D341Med (cell line): ENCODE measurements at regions not wholly inside any gene's neighbourhood (a gene's known extent, or its start where the extent isn't known, plus 50 kb on each side); places are given as distances from the start of the nearest gene placed in this dataset.
"Not testable (repeated sequence)": the region's sequence is repeated elsewhere in the genome, so short reads cannot be mapped to it uniquely, and the experiment has no call there.

Source experiments
- DNase-seq: peaks from one replicate; pipeline ENCODE4 v3.0.0; 2012; ENCODE audit warnings: low spot score

DNA sequence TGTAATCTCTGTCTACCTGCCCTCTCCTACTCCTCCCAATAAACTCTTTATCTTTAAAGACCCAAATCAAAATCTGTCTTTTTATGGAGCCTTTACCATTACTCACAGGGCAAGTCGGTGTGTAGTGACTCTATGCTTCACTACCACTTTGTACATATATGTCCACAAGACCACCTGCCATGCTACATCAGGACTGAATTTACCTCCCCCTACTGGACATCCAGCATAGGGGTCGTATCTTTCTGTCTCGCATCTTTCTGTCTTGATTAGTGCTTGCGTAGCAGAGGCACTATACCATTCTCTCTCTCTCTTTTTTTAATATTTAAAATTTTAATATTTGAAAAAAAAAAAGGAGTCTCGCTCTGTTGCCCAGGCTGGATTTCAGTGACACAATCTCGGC lies 587.5 kb downstream of the SOX5 start:
- no peak for DNase-seq

DNA sequence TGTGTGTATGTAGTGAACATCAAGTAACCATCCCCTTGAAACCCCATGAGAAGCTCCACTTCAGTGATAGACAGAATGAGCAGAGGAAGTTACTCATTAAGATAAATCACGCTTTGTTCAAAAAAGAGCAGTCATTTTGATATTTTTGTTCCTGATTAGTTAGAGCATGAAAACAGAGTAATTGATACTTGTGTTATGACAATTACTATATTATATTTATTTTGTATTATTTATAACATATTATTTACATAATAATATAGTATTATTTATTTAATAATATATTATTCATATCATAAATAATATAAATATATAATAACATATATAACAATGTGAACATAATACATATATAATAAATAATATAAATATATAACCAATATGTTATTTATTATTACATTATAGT lies 580.9 kb downstream of the SOX5 start:
- DNase-seq: no peak

DNA sequence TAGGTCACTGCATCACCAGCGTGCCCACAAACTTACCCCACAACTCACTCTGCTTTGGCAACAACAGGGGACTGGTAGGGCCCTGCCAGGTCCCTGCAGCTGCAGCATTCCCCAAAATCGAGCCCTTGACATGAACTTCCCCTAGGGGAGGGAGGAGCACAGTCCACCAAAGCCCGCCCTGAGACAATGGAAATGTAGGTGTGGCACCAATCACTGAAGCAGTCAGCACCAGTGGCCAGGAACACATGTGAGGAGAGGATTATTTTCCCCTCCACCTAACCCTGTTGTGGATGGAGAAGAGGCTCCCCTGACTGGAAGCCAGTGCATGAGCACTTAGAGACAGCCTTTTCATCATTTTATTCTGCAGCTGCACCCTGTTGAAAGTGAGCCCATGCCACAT lies 573.8 kb downstream of the SOX5 start:
- no peak for DNase-seq

DNA sequence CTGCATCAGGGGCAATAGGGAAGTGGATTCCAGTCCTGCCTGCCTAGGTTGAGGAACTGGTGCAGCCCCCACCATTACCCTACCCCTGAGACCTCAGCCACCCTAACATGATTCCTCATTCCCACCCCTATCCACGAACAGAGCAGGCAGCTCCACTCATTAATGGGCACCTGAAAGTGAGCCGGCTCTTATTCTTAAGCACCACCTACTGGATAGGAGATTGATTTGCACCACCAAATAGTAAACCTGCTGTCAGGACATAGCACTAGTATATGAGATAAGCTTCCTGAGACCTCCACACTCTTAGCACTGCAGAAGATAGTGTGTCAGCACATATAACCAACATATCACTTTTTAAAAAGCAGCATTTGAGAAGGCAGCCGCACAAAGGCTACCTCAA lies 573.2 kb downstream of the SOX5 start:
- no peak for DNase-seq

DNA sequence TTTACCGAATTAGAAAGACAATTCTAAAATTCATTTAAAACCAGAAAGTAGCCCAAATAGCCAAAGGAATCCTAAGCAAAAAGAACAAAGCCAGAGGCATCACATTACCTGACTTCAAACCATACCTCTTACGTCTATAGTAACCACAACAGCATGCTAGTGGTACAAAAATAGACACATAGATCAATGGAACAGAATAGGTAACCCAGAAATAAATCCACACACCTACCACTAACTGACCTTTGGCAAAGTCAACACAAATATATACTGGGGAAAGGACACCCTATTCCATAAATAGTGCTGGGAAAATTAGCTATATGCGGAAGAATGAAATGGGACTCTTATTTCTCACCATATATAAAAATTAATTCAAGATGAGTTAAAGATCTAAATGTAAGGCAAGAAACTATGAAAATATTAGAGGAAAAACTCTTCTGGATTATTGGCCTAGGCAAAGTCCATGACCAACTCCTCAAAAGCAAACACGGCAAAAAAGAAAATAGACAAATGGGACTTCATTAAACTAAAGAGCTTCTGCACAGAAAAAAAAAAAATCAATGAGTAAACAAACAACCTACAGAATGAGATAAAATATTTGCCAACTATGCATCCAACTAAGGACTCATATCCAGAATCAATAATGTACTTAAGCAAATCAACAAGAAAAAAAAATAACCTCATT lies 568.9 kb downstream of the SOX5 start:
- DNase-seq: no peak

DNA sequence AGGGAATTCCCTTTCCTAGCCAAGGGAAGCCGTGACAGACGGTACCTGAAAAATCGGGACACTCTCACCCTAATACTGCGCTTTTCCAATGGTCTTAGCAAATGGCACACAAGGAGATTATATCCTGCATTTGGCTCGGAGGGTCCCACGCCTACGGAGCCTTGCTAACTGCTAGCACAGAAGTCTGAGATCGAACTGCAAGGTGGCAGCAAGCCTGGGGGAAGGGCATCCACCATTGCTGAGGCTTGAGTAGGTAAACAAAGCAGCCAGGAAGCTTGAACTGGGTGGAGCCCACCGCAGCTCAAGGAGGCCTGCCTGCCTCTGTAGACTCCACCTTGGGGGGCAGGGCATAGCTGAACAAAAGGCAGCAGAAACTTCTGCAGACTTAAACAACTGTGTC lies 560.6 kb downstream of the SOX5 start:
- not testable (repeated sequence) for DNase-seq

DNA sequence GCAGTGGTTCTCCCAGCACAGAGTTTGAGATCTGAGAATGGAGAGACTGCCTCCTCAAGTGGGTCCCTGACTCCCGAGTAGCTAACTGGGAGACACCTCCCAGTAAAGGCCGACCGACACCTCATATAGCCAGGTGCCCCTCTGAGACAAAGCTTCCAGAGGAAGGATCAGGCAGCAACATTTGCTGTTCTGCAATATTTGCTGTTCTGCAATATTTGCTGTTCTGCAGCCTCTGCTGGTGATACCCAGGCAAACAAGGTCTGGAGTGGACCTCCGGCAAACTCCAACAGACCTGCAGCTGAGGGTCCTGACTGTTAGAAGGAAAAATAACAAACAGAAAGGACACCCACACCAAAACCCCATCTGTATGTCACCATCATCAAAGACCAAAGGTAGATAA lies 560.2 kb downstream of the SOX5 start:
- DNase-seq: not testable (repeated sequence)

DNA sequence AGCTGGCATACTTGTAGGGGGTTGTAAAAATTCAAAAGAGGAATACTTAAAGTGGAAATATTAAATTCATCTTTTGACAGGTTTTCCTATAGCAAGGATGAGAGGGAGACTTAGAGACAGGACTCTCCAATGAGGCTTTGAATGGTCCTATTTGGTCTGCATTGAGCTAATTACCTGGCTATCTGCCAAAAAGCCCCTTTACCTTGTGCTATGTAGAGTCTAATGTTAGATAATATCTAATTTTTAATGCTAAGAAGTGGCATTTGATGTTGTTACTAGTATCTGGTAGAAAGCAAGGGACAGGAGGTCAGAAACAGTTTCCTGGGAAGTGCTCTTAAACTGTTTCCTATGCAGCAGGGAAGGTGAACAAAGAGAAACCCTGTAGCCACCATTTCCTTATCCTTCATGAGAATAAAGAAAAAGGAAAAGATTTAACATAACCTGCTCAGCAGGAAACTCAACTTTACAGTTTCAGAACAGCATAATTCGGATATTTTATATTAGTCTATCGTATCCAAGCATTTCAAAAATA lies 550.0 kb downstream of the SOX5 start:
- DNase-seq: no peak

DNA sequence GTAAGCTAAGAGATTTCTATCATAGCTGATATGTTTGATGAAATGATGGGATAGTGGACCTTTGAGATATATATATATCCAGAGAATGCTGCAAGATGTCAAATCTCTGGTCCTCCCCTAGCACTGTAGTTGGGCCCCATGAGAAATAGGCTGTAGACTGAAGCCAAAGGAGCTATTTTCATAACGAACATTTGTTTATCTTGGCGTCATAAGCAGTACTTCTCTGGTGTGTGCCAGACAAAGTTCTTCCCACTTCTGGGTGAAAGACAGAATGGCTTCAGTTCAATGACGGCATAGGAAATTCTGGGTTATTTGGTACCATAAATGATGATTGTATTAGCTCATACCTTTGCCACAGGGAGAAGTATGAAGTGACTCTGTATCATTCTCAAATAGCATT lies 534.3 kb downstream of the SOX5 start:
- DNase-seq: no peak

DNA sequence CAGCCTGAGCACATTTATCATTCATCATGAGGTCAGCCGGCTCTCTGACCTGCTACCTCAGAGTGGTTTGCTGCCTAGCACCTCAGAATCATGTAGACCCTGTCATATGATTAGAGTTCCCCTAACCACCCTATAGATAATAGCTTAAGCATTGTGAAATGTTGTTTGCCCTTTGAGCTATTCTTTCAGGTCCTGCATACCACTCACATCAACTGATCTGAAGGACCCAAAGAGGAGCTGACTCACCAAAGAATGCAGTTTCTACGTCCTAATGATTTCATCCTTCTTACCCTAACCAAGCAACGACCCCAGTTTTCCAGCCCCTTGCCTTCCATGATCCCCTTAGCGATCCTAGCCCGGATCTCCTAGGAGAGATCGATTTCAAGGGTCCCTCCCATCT lies 527.9 kb downstream of the SOX5 start:
- no peak for DNase-seq

DNA sequence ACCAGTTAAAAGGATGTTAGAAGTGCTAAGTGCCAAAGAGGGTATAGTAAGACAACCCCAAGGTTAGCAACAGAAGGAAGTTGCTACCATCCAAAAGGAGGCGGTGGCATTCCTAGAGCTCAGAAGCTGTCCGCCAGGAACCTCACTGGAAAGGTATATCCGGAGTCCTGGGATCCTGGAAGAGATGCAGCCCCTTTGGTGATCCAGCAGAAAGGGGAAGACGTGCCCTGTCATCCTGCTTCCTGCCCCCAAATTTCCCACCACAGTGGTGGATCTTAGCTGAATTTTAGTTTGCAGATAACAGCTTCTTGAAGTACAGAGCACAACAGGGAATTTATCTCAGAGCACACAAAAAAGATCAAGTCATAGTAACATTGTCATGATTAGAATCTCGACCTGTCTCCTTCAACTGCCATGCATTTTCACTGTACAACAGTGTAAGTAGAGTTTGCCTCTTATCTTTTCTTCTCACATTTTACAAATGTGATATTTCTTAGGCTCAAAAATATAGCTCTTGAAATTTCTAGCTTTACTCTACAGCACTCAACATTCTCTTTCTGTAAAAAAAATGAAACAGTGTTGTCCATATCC lies 526.3 kb downstream of the SOX5 start:
- no peak for DNase-seq

DNA sequence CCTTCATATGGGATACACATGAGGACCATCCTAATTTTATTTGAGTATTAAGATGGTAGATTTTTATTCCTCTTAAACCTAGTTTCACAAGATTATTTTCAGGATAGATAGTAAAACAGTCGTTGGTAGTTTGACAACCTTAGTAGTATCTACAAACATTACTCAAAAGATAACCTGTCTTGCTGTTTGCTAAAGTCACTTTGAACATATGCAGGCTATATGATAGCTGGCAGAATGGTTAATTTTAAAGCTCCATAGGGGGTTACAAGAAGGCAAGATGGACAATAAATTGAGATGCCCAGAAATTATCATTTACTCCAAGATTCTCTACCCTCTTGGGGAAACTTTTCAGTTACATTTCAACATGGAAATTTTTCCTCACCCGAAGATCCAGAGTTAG lies 525.7 kb downstream of the SOX5 start:
- no peak for DNase-seq

DNA sequence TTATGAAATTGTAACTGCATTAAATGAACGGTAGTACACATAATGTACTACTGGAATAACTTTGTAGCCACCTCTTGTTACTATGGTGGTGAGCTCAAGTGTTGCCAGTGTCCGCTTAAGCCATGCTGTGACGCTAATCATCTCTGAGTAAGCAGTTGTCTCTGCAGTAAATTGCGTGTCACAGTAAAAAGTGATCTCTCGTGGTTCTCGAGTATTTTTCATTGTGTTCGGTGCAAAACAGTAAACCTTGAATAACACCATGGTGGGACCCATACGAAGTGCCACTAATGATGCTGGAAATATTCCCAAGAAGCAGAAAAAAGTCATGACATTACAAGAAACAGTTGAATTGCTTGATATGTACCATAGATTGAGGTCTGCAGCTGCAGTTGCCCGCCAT lies 524.8 kb downstream of the SOX5 start:
- DNase-seq: no peak

DNA sequence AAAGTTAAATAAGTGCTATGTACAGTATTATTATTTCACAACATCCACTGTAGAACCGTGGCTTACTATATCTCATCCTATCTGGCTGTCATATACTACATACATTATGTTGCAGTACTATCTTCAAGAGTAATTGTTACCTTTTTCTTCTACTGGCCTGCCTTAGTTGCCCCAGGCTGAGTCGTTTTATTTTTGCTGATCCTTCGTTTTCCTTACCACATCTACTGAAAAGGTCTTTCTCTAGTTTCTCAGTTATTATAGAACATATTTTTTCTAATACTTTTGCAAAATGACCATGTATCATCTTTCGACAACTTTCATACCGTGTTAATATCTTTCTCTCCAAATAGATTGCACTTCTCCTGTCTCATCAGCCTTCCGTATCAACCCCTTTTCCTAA lies 523.1 kb downstream of the SOX5 start:
- no peak for DNase-seq

DNA sequence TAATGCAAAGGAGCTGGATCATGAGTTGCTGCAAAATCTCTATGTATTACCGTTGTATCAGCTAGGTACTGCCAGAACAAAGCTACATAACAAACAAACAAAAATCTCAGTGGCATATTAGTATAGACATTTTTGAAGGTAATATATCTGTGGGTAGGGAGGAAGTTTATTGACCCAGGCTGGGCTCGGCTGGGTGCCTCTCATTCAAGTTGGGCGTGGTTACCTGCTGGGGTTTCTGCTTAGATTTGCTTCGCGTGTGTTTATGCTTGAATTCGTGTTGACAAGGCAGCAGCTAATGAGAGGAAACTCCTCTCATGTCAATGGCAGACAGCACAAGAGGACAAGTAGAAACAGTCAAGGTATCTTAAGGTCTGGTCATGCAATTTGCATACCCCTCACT lies 520.7 kb downstream of the SOX5 start:
- no peak for DNase-seq

DNA sequence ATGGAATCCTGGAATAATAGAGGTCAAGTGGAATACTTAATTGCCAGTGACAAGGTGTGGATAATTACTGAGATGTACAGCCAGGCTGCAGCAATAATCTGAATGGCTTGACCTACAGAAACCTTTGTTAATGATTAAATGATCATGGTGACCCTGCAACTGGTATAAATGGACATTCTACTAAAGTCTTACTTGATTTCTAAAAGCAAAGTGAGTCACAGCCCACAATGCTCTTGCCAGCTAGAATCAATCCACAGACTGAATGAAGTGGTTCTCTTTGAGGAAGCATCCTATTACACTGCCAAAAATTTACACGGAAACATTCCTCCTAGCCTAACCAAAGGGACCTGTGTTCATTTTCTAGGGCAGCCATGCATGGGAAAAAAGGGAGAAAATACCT lies 518.5 kb downstream of the SOX5 start:
- no peak for DNase-seq

DNA sequence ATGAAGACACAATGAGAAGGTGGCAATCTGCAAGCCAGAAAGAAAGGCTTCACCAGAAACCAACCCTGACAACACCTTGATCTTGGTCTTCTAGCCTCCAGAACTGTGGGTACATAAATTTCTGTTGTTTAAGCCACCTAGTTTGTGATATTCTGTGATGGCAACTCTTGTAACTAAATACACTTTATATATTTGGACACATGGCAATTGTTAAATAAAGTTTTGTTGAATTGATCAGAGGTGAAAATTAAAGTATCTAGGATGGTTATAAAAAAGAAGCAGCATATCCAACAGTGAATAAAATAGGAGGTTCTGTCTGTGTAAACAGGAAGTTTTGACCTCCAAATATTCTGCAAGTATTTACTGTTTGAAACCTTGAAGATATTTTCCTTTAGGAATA lies 516.3 kb downstream of the SOX5 start:
- DNase-seq: no peak

DNA sequence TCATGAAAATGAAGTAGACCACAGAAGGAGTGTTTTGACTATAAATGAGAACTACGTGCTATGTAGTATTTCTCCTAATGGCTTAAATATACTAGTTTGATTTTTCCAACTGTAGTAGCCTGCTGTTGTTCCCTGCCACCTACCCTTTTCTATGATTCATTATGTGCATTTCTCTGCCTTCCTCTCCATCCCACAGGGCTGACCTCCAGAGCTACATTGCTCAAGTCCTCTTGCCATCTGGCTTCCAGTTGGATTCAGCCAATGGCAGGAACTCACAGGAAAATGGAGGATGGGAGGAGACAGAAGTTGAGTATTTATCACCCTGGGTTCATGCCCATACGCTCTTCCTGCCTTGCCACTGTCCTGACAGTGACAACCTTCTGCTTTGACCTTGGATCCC lies 515.3 kb downstream of the SOX5 start:
- DNase-seq: no peak

DNA sequence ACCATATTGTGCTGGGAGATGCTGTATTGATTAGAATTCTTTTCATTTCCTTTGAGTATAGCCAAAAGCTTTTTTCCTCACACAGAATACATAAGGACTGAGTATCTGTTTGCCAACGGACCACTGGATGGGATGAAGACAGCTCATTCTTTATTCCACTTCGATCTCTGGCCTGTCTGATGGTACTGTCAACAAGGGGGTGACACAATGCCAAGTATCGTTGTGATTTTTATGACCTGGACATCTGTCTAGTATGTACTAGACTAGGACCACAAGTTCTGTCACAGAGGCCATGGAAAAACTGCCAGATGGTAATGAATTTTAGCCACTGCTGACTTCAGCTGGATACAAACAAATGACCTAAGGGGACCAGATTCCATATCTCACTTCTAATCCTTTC lies 502.7 kb downstream of the SOX5 start:
- no peak for DNase-seq

DNA sequence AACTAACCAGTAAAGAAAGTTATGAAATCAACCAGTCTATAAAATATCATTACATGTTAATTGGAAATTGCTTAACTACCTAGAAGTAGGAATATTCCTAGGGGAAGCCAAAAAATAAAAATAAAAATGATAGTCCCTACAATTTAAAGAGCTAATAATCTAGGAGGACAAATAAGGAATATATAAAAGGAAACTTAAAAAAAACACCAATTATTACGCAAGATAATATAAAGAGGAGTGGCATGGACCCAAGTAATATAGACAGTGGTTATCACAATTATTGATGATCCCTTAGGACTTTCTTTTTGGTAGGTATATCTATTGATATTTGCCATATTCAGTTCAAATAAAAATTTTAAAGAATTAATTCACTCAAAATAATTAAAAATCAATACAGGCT lies 498.7 kb downstream of the SOX5 start:
- DNase-seq: no peak

DNA sequence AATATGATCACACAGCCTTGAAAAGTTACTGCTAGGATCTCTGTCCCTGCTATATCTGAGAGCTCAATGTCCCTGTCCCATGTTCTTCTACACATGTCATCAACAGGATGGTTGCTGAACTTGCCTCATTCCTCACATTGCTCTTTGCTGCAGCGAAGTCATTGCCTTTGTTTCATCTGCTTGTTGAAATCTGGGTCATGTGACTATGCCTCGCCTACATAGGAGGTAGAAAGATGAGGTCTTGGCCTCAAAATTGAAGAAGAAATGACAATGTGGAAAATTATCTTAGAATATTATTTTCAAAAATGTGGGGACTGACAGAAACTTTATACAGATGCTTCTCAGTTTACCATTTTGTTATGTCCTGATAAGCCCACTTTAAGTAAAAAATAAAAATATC lies 494.2 kb downstream of the SOX5 start:
- no peak for DNase-seq

DNA sequence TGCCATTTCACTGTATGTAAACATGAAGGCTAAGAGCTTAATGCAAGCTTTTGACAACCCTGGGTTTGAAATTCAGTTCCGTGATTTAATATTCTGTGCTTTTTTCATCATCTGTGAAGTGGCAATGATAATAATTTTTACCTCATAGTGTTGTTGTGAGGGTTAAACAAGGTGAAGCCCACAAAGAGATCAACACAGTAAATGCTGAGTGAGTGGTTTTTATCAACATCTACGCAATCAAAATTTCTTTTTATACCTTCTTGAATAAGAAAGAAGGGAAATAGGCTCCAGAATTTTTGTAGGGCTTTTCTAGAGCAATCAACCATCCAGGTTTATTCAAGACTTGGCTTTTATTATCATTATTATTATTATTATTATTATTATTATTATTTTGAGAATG lies 490.8 kb downstream of the SOX5 start:
- DNase-seq: no peak

DNA sequence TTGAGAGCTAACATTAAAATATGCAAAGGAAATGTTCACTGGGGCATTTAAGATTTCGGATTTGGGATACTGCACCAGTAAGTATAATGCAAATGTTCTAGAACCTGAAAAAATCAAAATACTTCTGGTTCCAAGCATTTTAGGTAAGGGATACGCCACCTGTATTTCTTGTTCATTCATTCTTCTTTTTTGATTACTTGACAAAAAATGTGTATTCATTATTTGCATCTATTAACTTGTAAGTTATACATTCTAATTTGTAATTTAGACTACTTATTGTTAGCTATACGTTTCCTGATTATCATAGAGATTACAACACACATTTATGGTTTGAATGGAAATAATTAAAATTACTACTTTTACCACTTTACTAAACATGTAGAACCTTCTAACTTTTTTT lies 486.9 kb downstream of the SOX5 start:
- DNase-seq: no peak

DNA sequence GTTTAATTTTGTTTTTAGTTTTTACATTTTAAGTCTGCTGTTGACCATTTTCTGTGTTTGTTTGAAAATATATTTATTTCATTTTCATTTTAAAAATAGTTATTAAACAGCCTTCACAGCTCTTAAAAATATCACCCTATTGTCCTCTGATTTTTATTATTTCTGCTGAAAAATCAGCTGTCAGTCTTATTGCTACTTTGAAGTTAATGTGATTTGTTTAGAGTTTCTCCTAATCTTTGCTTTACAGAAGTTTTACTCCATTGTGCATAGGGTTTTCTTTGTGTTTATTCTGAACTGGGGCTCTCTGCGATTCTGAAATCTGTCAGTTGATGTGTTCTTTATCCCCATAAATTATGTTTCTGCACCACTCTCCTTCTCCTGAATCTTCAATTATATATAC lies 486.3 kb downstream of the SOX5 start:
- DNase-seq: no peak
